ENCODE measurements at regions not wholly inside any gene's neighbourhood (a gene's known extent, or its start where the extent isn't known, plus 50 kb on each side); places are given as distances from the start of the nearest gene placed in this dataset.

DNA sequence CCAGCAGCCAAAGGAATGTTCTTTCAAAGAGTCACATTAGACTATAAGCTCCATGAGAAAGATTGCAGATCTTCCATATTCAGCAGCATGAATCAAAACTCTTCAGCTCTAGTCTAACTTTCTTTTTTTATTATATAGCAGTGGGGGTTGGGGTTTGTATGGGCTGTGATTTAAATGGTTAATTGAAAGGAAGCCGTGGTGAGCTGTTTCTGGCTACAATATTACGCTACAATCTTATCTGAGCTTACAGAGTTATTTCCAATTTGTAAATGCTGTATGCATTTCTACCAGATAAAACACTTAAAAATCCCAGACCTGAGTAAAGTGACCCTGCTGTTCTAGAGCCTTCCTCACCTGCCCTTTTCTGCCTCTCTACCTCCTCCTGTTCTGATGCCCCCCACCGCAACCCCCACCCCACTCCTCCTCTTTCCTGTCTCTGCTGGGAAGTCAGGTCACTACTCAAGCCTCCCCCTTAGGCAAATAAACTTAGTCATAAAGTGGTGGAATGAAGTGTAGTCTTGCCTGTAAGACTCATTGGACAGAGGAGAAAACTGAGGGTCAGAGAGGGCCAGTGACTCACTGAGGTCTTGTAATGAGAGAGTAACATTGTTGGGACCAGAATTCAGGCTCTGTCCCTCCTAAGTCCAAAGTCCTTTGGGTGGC is 1089.5 kb downstream of the BCL11B start:
- DNase-seq, result no peak

DNA sequence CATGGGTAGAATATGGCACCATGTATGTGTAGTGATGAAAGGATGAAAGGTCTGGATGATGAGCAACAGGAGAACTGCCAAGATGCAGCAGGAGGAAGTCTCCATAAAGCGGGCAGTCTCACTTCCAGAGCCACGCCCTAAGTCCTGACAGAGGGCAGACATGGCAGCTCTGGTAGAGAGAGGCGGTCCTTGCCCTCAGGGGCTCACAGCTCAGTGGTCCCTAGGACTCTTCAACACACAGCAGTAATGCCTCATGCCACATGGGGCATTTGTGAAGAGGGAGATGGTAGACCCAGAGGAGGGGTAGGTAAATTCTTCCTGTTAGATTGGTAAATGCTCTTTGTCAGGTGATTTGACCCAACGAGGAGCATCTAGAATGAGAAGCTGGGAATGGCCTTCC is 1088.4 kb downstream of the BCL11B start:
- DNase-seq, result no peak

DNA sequence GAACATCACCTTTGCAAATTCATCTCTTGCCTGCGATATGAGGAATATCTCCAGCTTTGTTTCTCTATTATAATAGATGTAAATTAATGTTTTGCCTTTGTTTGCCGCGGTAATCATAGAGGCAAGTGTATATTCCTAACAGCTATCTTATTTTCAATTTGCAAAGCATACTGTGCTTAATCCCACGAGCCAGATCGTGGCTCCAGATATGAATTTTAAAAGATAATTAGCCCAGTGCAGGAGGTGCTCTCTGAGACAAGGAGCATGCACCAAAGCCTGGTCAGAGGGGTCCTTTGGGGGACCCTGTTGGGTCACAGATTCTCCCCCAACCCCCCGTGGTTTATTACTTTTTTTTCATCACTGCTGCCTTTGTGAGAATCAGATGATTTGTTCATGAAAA is 1087.5 kb downstream of the BCL11B start:
- DNase-seq, result no peak

DNA sequence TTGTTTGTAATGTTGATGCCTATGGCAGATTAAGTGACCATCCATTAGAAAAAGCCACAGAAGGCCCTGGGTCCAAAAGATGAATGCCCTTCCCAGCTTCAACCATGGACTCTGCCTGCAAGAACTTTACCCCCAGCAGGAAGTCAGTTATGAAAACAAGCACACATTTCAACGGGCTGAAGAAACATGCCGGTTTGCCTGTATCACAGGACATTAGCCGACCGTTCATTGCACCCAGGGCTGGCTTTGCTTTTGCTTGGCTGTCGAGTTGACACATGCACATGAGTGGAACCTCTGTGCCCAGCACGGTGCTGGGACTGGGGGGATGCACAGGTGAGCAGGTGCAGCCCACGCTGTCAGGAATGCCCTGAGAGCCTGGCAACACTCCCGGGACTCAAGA is 1087.0 kb downstream of the BCL11B start:
- DNase-seq, result no peak

DNA sequence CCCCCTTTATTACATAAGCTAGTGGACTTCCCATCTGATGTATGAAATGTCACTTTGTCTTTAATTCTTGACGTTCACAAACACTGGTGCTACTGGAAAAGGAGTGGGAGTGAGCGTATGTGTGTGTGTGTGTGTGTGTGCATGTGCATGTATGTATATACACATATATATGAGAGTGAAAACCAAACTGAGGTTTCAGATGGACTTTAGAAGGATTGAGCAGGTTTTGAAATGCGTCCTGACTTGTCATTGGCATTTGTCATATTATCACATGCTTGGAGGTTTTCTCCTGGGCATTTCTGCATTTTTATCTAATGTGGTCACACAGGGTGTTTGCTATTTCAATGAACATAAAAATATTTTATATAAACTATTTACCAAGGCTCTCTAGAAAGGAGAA is 1085.9 kb downstream of the BCL11B start:
- DNase-seq, result no peak

DNA sequence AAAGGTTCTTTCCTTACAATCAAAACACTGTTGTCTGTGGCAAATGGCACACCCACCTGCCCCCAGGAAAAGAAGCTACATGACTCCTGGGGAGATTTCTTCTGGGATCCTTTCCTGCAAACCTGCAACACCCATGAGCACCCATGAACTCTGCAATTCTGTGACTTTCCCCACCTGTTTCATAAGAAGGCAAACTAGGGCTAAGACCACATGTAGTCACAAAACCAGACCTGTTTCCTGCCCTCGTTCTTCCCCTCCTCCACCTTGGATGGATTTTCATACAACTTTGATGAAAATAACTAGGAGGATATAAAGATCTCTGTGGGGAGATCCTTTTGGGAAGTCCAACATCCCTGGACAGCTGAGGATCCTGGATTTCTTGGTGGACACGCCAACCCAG is 1084.7 kb downstream of the BCL11B start:
- no peak for DNase-seq

DNA sequence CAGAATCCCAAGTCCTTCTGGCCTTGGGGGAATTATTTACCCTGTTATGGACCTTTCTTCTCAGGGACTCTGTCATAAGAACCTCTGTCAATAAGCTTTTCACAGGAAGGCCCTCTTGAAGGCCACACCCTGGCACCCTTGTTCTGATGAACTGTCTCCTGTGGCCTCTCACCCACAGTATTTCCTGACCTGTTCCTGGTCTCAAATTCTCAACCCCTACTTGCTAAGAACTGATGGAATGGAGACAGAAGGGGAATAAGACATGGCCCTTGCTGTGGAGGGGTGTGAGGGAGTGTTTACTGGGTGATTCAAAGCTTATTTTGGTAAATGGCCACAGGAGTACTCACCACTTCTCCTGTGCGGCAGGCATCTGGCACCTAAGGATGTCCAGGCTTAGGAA is 1082.9 kb downstream of the BCL11B start:
- DNase-seq, result peak; percentile 21

DNA sequence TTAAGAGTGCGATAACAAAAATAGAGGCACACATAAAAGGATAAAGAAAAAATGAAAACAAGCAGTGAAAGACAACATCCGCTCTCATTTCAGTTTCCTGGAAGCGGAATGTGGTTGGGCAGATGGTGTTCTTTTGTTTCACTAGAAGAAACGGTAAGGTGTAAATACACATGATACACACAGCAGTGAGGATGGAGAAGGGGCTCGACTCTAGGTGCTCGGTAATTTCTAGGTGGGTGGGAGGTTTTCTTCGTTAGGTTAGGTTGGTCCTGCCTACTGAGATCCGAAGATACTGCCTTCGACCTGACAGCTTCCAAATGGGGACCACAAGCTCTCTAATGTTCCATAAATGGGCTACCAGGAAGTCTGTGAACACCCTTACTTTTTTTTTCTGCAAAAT is 1082.5 kb downstream of the BCL11B start:
- DNase-seq, result no peak

DNA sequence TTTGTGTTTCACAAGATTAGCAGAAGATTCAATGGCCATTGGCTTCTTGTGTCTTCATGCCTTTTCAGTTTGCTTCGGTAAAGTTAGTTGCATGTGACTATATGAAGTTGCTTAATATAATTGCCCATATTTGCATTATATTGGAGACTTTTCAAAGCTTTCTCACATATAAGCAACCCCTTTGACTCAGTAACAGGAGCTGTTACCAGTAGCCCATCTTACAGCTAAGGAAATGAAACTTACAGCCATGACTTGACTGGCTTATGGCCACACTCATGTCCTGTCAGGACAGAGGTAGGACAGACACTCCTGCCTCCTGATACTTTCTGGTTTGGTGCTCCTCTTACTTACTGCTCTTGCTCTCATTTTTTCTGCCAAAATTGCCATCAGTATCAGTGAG is 1082.1 kb downstream of the BCL11B start:
- no peak for DNase-seq

DNA sequence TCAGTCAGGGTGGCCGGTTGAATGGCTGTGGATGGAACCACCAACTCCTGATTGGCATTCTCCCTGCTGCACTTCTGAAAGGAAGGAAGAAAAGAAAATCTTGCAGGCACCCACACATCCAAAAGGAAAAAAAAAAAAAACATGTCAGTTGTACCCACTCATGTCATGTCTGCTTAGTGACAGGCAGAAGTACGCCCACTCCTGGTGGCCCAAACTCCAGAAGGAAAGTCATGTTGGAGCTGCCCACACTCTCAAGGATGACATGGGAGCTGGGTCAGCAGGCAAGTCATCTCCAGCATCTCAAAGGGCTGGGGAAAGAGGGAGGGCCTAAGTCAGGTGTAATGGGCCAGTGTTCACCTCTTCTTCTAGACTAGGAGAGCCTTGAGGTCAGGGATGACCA is 1079.1 kb downstream of the BCL11B start:
- DNase-seq, result no peak

DNA sequence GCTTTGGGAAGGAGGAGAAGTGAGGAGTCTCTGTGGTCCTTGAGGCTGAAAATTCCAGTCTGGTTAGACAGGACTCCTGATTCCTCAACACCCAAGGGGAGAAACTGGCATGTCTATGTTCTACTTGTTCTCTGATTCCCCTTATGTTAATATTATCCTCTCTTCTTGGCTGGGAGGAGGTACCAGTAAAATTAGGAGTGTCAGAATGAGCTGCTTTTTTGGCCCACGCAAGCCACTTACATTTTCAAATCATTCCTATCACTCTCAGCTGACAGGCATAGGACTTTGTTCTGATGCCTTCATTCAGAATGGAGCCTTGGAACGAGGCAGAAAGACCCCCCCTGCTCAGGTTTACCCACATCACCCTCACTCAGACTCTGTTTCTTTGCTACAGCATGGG is 1077.2 kb downstream of the BCL11B start:
- DNase-seq, result no peak

DNA sequence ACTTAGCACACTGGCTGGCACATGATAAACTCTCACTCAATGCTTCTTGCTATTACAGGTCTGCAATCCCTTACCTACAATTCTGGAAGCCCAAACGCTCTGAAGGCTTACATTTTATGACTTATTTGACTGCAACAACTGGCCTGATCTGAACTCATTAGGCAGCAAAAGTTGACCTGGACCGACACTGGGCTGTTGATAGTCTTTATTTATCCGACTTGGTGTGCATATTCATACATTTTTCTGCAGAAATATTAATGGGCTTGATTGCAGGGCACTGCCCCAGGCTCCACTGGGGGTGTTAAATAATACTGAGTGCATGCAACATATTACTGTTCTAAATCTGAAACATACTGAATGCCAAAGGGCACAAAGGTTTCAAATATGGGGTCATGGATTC is 1076.7 kb downstream of the BCL11B start:
- no peak for DNase-seq

DNA sequence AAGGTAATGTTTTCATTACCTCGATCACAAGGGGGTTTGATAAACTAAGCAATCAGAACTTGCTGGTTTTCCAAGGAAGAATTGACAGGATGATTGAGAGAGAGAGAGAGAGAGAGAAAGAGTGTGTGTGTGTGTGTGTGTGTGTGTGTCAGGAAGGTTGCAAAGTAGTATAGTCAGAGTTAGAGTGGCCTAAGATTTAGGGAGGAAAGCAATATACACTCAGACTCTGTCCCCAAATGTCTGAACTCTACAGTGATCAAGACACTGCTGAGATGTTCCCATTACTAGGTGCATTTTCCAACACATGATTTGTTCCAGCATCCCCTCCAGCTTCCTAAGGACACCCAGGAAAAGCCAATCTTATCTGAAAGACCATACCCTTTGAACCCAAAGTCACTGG is 1074.1 kb downstream of the BCL11B start:
- DNase-seq, result no peak

DNA sequence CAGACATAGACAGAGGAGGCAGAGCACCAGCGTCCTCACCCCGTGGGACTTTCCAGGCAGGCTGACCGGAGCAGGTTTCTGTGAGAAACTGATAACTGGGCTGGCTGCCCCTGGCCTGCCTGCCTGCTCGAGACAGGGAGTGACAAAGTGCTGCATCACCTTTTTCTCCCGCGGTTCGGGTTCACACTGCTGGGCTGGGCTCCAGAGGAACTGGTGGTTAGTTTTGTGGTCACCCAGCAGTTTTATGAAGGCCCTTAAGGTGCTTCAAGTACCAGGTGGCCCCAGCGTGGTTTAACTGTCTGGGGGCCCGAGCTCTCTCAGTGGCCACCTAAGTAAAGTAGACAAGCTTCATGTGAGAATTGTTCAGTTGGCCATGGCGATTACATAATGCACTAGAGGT is 1073.6 kb downstream of the BCL11B start:
- no peak for DNase-seq

DNA sequence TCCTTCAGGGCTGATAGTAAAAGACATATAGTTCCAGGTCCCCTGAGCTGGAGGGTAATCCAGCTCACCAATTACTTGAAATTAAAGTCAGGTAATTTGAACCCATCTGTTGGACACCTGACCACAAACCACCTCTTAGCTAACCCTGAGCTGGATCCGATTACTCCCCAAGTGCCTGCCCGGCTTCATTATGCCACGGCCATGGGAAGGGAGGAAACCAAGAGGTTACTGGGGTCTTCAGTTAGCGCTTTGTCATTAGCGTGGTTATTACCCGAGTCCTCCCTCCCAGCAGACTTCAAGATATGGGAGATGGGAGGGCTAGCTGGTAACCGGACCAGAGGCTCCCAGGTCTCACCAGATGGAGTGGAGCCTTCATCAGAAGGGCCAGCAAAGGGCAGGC is 1071.4 kb downstream of the BCL11B start:
- DNase-seq, result no peak

DNA sequence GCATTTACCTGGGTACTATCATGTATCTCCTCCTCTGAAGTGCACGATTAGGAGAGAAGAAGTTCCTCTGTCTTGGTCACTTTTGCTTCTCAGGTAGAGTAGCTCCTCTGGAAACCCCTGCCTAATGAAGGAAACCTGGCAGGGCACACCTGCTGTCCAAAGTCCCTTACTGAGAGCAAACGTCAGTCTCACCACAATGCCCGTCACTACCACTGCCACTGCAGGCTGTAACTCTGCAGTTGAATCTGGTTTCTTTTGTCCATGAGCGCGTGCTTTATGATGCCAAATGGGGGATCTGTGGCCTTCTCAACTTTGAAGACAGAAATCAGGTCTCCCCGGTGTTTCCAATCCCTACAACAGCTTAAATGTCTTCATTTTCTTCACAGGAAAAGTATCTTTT is 1068.6 kb downstream of the BCL11B start:
- DNase-seq, result peak; percentile 4

DNA sequence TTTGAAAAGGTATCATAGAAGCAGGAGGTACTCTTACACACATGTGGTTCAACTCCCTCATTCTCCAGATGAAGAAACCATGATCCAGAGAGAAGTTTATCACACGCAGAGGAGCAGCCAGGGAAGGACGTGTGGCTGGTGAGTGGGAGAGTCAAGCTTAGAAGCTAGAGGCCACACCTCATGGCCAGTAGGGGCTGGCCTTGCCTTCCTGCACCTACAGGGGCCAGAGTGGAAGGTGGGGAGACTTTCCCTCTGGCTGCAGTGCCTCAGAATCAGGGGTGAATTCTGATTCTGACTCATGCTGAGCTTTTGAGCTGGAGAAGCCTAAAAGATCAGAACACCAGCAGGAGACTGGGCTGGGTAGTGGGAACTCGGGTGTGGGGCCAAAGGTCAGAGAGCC is 1067.9 kb downstream of the BCL11B start:
- DNase-seq, result no peak

DNA sequence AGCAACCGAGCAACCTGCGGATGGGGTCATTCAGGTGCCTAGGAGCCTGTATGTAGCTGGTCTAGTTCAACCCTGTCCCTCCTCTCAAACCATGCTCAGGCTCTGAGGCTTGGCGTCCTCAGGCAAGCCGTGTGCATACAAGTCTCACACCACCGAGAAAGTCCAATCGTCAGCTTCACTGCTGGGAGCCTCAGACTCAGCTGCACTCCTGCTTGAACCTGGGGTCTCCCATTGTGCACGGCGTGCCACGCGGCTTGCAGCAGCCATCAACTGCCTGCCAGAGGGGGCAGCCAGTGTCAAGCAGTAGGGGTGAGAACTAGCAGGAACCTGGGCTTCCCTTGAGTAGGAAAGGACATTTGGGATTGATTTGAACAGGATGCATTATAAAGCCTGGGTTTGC is 1064.6 kb downstream of the BCL11B start:
- no peak for DNase-seq

DNA sequence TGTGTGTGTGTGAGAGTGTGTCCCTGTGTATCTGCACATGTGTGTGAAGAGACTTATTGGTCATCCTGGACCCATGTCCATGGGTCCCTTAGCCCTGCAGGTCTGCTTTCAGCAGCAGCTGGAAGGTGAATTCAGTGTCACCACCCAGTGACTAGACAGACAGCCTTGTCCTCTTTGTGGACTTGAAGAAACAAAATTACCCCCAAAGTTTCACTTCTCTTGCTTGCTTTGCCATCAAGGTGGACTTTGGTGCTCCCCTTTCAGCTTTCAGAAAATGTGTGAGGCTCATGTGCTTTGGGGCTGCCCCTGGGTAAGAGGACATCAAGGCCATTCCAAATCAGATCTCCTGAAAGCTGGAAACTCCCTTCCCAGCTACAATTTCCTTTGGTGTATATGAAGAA is 1063.8 kb downstream of the BCL11B start:
- no peak for DNase-seq

DNA sequence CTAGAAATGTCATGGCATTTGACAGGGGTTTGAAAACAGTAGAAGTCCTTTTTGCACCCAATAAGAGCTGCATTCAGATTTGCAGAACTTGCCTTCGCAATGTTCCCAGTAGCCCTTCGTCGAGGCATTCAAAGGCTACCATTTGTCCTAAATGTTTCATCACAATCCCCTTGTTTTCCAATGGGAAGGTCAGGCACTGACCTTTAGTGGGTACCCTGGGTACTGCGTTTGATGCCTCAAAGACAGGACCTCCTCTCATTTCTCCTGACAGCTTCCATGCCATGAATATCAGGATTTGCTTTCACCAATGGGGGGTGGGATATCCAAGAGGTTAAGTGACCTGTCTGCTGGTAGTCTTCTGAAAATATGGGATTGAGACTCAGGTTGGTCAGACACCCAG is 1063.1 kb downstream of the BCL11B start:
- no peak for DNase-seq

DNA sequence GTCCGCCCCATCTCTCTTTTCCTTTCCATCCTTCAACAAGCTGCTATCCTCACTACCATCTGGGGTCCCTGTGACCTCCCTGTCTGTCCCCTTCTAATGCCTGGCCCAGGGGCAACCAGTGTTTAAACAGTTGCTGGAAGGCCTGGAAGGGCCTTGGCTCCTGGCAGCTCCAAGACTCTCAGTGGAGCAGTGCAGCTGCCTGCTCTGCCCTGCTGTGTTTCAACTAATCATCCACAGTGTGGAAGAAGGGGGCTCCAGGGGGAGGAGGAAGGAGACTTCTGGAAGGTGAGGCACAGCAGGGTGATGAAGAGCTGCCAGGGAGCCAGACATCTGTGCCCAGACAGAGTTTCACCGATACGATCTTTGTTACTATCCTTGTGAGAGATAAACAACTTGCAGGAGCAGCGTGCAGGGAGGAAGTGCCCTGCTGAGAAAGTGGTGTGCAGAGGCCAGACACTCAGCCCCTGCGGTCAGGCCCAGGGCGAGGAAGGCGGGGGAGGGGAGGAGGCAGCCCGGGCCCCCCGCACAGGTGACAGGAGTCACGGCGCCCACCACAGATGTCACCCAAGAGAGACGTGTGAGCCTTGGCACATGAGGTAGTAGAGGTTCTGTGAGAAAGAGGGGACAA is 1061.8 kb downstream of the BCL11B start:
- no peak for DNase-seq

DNA sequence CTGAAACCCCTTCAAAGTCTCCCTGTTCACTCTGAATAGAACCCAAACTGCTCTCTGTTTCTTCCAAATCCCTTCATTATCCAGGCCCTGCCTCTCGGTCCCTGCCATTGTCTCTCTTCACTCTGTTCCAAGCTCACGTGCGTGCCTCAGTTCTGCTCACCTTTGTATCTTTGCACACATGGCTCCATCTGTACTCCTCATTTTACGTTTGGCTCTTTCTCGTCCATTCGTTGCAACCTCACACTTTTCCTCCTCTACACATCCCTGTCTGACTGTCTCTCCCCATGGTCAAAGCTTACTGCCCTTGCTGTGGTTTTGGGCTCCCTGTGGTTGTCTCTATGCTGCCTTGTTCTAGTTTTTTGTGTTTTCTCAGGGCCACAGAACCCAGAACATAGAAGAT is 1054.5 kb downstream of the BCL11B start:
- DNase-seq, result no peak

DNA sequence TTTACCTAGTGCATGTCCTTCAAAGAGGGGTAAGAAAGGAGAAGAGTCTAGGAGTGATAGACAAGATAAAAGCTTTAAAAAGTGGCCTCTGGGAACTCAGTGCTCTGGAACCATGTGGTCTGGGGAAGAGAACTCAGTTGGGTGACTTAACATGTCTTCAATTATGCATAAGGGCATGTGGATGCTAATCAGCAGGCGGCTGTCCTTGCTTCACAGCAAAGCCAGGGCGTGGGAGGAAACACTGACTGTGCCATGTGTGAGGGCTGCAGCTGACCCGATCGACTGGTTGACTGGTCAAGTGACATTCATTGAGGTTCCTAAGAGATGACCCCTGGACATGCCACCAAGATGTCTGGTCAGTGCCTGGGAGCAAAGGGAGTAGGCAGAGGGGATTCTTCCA is 1053.8 kb downstream of the BCL11B start:
- no peak for DNase-seq

DNA sequence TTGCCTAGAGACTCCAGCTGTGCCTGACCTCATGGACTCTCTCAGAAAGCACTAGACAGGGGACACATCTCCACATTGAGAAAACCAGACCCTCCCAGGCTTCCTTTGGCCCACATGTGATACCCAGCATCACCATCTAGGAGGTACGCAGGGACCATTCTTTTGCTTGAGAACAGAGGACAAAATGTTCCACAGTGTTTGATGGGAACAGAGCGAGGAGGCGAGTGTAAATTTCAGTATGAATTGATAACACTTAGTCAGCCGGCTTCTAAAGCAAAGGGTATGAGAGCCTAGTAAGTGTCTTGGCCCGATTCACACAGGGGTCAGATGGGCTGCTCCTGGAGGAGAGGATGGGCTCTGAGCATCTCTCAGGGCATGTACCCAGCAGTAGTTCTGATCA is 1052.4 kb downstream of the BCL11B start:
- no peak for DNase-seq

DNA sequence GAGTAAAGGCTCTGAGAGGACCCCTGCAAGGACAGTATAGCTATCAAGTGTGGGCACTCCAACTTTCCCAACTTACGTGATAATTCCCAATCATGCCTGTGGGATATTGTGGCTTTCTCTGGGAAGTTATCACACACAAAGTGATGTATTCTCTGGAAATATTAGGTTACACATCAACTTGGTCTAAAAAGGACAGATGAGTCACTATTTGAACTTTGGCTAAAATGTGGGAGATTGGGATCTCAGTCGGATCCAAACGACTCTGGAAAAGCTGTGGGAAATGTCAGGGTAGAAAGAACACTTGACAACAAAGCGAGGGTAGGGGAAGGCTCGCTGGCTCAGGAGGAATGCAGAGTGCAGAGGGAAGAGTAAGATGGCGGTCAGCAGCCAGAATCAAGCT is 1048.9 kb downstream of the BCL11B start:
- no peak for DNase-seq

Data from DMS53 (cell line).